ENCODE measurements at regions not wholly inside any gene's neighbourhood (a gene's known extent, or its start where the extent isn't known, plus 50 kb on each side); places are given as distances from the start of the nearest gene placed in this dataset.
"Not testable (repeated sequence)": the region's sequence is repeated elsewhere in the genome, so short reads cannot be mapped to it uniquely, and the experiment has no call there.

DNA sequence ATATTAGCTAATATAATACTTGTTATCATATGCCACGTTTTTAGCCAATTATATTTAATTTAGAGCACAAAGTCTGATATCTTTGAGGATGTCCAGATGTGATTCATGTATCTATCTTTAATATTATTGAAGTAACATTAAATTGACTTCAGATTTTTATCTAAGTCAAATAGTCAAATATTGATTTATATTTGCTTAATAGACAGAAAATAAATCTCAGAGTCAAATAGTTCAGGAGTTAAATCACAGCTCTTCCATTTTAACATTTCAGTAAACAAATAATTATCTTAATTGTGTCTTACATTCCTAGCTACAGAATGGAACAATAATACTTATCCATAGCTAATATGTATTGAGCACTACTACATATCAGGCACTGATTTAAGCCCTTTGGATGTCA, 379.4 kb upstream of the UBE2E3 start:
- TF ChIP-seq, protein P1, sequence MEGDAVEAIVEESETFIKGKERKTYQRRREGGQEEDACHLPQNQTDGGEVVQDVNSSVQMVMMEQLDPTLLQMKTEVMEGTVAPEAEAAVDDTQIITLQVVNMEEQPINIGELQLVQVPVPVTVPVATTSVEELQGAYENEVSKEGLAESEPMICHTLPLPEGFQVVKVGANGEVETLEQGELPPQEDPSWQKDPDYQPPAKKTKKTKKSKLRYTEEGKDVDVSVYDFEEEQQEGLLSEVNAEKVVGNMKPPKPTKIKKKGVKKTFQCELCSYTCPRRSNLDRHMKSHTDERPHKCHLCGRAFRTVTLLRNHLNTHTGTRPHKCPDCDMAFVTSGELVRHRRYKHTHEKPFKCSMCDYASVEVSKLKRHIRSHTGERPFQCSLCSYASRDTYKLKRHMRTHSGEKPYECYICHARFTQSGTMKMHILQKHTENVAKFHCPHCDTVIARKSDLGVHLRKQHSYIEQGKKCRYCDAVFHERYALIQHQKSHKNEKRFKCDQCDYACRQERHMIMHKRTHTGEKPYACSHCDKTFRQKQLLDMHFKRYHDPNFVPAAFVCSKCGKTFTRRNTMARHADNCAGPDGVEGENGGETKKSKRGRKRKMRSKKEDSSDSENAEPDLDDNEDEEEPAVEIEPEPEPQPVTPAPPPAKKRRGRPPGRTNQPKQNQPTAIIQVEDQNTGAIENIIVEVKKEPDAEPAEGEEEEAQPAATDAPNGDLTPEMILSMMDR (IDR thresholded peaks at IDR 0.05; ENCODE audit: insufficient read depth, low read length, missing control alignments) = no peak
- DNase-seq (ENCODE audit: low read depth, low spot score) = no peak
- POLR2A ChIA-PET = no interaction called here
- CTCF ChIA-PET = no interaction called here
- H3K4me3 ChIP-seq (ENCODE audit: low read depth, low read length) = no peak overlapping the region

DNA sequence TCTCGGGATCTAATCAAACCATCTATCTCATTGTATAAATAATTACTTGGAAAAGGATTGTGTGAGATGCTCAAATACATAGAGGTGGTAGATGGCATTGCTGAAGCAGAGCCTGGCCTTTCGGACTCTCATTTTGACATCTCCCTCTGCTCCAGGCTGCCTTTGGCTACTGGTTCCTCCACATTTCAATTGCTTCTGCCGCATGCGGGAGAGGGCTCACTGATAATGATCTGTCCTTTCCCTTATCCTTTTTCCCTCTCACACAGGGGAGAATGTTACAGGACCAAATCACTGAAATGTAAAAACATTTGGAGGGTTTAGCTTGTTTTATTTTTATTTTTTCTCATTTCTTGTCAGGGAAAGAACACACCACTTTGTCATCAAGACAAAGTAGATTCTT, 380.6 kb upstream of the UBE2E3 start:
- POLR2A ChIA-PET = no interaction called here
- CTCF ChIA-PET = no interaction called here

DNA sequence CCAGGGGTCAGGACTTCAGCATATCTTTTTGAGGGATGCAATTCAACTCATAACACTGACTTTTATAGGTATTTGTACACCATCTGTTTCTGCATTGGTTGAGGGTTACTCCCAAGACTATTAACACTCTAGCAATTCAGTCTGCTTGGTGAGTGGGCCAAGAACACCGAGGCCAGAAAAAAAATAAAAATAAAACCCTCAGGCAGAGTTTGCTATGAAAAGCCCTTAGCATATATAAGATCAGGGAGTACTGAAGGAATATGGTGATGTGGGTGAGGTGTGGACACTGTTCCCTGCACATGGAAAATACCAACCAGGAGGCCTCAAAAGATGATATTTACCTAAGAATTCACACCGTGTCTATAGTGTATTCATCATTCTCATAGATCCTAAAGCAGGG, 383.2 kb upstream of the UBE2E3 start:
- no peak for DNase-seq (ENCODE audit: low read depth, low spot score)
- ChIA-PET CTCF (interaction anchor here (1.0 kb wide), 1 partner anchor 15 kb away, joined by 3 read pairs; no protein-coding TSS in a partner anchor), POLR2A (no interaction called here)
- TF ChIP-seq, protein P1 (IDR thresholded peaks at IDR 0.05; ENCODE audit: insufficient read depth, low read length, missing control alignments) = no peak
- no peak overlapping the region for H3K4me3 ChIP-seq (ENCODE audit: low read depth, low read length)

More for the DNA sequence above, 380.6 kb upstream of the UBE2E3 start:
- TF ChIP-seq, protein P1 (IDR thresholded peaks at IDR 0.05; ENCODE audit: insufficient read depth, low read length, missing control alignments) = no peak
- H3K4me3 ChIP-seq (ENCODE audit: low read depth, low read length) = no peak overlapping the region
- DNase-seq (ENCODE audit: low read depth, low spot score) = no peak

DNA sequence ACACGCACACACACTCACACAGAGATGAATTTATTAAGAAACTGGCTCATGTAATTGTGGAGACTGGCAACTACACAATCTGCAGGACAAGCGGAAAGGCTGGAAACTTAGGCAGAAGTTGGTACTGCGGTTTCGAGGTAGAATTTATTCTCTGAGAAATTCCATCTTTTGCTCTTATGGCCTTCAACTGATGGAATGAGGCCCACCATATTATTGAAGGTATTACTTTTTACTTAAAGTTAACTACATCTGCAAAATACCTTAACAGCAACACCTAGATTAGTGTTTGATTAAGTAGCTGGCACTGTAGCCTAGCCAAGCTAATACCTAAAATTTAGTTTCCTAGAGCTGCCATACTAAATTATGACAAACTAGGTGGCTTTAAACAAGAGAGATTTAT, 384.0 kb upstream of the UBE2E3 start:
- TF ChIP-seq, protein P1 (IDR thresholded peaks at IDR 0.05; ENCODE audit: insufficient read depth, low read length, missing control alignments) = no peak
- DNase-seq (ENCODE audit: low read depth, low spot score) = no peak
- no peak overlapping the region for H3K4me3 ChIP-seq (ENCODE audit: low read depth, low read length)
- ChIA-PET POLR2A (no interaction called here), CTCF (interaction anchor here (1.0 kb wide), 1 partner anchor 14 kb away, joined by 3 read pairs; no protein-coding TSS in a partner anchor)

DNA sequence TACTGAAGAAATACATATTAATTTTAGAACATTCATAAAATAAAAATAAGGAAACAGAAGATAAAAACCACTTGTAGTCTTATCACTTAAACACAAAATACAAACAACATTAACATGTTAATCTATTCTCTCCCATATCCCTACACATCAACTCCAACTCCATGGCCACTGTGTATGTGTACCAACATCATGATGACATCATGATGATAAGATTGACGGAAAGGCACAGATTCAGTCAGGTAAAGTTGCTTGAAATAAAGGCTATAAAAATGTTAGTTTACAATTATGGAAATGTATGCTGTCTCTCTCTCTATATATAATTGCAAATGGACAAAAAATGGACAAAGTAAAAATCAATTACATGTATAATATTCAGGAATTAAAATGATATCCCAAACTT, 388.5 kb upstream of the UBE2E3 start:
- TF ChIP-seq, protein P1 (IDR thresholded peaks at IDR 0.05; ENCODE audit: insufficient read depth, low read length, missing control alignments) = no peak
- DNase-seq (ENCODE audit: low read depth, low spot score) = no peak
- H3K4me3 ChIP-seq (ENCODE audit: low read depth, low read length) = no peak overlapping the region
- ChIA-PET CTCF (no interaction called here), POLR2A (no interaction called here)

DNA sequence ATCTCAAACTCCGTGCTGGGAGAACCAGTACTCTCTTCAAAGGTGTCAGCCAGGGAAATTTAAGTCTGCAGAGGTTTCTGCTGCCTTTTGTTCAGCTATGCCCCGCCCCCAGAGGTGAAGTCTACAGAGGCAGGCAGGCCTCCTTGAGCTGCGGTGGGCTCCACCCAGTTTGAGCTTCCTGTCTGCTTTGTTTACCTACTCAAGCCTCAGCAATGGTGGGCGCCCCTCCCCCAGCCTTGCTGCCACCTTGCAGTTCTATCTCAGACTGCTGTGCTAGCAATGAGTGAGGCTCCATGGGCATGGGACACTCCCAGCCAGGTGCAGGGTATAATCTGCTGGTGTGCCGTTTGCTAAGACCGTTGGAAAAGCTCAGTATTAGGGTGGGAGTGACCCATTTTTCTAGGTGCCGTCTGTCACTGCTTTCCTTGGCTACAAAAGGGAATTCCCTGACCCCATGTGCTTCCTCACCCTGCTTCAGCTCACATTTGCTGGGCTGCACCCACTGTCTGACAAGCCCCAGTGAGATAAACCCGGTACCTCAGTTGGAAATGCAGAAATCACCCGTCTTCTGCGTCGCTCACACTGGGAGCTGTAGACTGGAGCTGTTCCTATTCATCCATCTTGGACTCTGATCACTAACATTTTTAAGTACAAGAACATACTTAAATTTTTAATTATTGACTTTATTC, 389.2 kb upstream of the UBE2E3 start:
- POLR2A ChIA-PET; H3K4me3 ChIP-seq (ENCODE audit: low read depth, low read length); DNase-seq (ENCODE audit: low read depth, low spot score); CTCF ChIA-PET: not testable (repeated sequence)
